ENCODE measurements at regions not wholly inside any gene's neighbourhood (a gene's known extent, or its start where the extent isn't known, plus 50 kb on each side); places are given as distances from the start of the nearest gene placed in this dataset.

- no peak overlapping the region for H3K27ac ChIP-seq (ENCODE audit: low read length)
- H3K4me1 ChIP-seq (ENCODE audit: control insufficient read depth, insufficient read depth, low read length) = no peaks in the 10 kb centered on the region
- DNase-seq = no peak
- H3K27me3 ChIP-seq (ENCODE audit: control insufficient read depth, insufficient read depth, low read length) = no peaks in the 10 kb centered on the region
- no peak overlapping the region for H3K4me3 ChIP-seq (ENCODE audit: low read length)
- no peaks in the 10 kb centered on the region for H3K36me3 ChIP-seq (ENCODE audit: control insufficient read depth, insufficient read depth, low read length)
- no peaks in the 10 kb centered on the region for H3K9me3 ChIP-seq (ENCODE audit: control insufficient read depth, low read depth, low read length)
- WGBS (ENCODE audit: insufficient coverage, low lambda C conversion rate) = 100% methylated on average over 1 of the region's 8 CpGs
Measured at GRCh38 chr5:4881366-4882002, 258.6 kb upstream of the ADAMTS16 start.

- no CpG with 5 or more reads among the region's 4 CpGs for WGBS (ENCODE audit: insufficient coverage, low lambda C conversion rate)
- Histone ChIP-seq H3K27me3 (ENCODE audit: control insufficient read depth, insufficient read depth, low read length) (no peaks in the 10 kb centered on the region), H3K36me3 (ENCODE audit: control insufficient read depth, insufficient read depth, low read length) (no peaks in the 10 kb centered on the region), H3K27ac (ENCODE audit: low read length) (no peak overlapping the region), H3K9me3 (ENCODE audit: control insufficient read depth, low read depth, low read length) (no peaks in the 10 kb centered on the region), H3K4me1 (ENCODE audit: control insufficient read depth, insufficient read depth, low read length) (no peaks in the 10 kb centered on the region), H3K4me3 (ENCODE audit: low read length) (no peak overlapping the region)
- DNase-seq = no peak
Measured at GRCh38 chr5:4882186-4882585, 257.9 kb upstream of the ADAMTS16 start.

- WGBS (ENCODE audit: insufficient coverage, low lambda C conversion rate) = no CpG with 5 or more reads among the region's 6 CpGs
- Histone ChIP-seq H3K36me3 (ENCODE audit: control insufficient read depth, insufficient read depth, low read length) (no peaks in the 10 kb centered on the region), H3K27ac (ENCODE audit: low read length) (no peak overlapping the region), H3K4me1 (ENCODE audit: control insufficient read depth, insufficient read depth, low read length) (no peaks in the 10 kb centered on the region), H3K27me3 (ENCODE audit: control insufficient read depth, insufficient read depth, low read length) (no peaks in the 10 kb centered on the region), H3K4me3 (ENCODE audit: low read length) (no peak overlapping the region), H3K9me3 (ENCODE audit: control insufficient read depth, low read depth, low read length) (no peaks in the 10 kb centered on the region)
- no peak for DNase-seq
Measured at GRCh38 chr5:4883360-4883759, 256.8 kb upstream of the ADAMTS16 start.

GRCh38 chr5:4893063-4893744, 246.9 kb upstream of the ADAMTS16 start:
- no peak for DNase-seq
- WGBS (ENCODE audit: insufficient coverage, low lambda C conversion rate) = 100% methylated on average over 1 of the region's 9 CpGs
- no peak overlapping the region for H3K4me3 ChIP-seq (ENCODE audit: low read length)
- H3K27me3 ChIP-seq (ENCODE audit: control insufficient read depth, insufficient read depth, low read length) = no peaks in the 10 kb centered on the region
- no peak overlapping the region for H3K27ac ChIP-seq (ENCODE audit: low read length)
- H3K36me3 ChIP-seq (ENCODE audit: control insufficient read depth, insufficient read depth, low read length) = no peaks in the 10 kb centered on the region
- H3K4me1 ChIP-seq (ENCODE audit: control insufficient read depth, insufficient read depth, low read length) = no peaks in the 10 kb centered on the region
- H3K9me3 ChIP-seq (ENCODE audit: control insufficient read depth, low read depth, low read length) = no peaks in the 10 kb centered on the region

- Histone ChIP-seq H3K27ac (ENCODE audit: low read length) (no peak overlapping the region), H3K9me3 (ENCODE audit: control insufficient read depth, low read depth, low read length) (no peaks in the 10 kb centered on the region), H3K4me3 (ENCODE audit: low read length) (no peak overlapping the region), H3K36me3 (ENCODE audit: control insufficient read depth, insufficient read depth, low read length) (no peaks in the 10 kb centered on the region), H3K4me1 (ENCODE audit: control insufficient read depth, insufficient read depth, low read length) (no peaks in the 10 kb centered on the region), H3K27me3 (ENCODE audit: control insufficient read depth, insufficient read depth, low read length) (no peaks in the 10 kb centered on the region)
- no peak for DNase-seq
- no CpG with 5 or more reads among the region's 5 CpGs for WGBS (ENCODE audit: insufficient coverage, low lambda C conversion rate)
Measured at GRCh38 chr5:4896328-4896727, 243.8 kb upstream of the ADAMTS16 start.

- no peak overlapping the region for H3K4me3 ChIP-seq (ENCODE audit: low read length)
- 70% methylated on average over 4 of the region's 15 CpGs for WGBS (ENCODE audit: insufficient coverage, low lambda C conversion rate)
- H3K9me3 ChIP-seq (ENCODE audit: control insufficient read depth, low read depth, low read length) = no peaks in the 10 kb centered on the region
- DNase-seq = no peak
- no peaks in the 10 kb centered on the region for H3K4me1 ChIP-seq (ENCODE audit: control insufficient read depth, insufficient read depth, low read length)
- no peaks in the 10 kb centered on the region for H3K27me3 ChIP-seq (ENCODE audit: control insufficient read depth, insufficient read depth, low read length)
- no peaks in the 10 kb centered on the region for H3K36me3 ChIP-seq (ENCODE audit: control insufficient read depth, insufficient read depth, low read length)
- no peak overlapping the region for H3K27ac ChIP-seq (ENCODE audit: low read length)
Measured at GRCh38 chr5:4901305-4901811, 238.8 kb upstream of the ADAMTS16 start.

- no peaks in the 10 kb centered on the region for H3K4me1 ChIP-seq (ENCODE audit: control insufficient read depth, insufficient read depth, low read length)
- no CpG with 5 or more reads among the region's 5 CpGs for WGBS (ENCODE audit: insufficient coverage, low lambda C conversion rate)
- H3K9me3 ChIP-seq (ENCODE audit: control insufficient read depth, low read depth, low read length) = no peaks in the 10 kb centered on the region
- no peak overlapping the region for H3K4me3 ChIP-seq (ENCODE audit: low read length)
- no peak overlapping the region for H3K27ac ChIP-seq (ENCODE audit: low read length)
- no peaks in the 10 kb centered on the region for H3K36me3 ChIP-seq (ENCODE audit: control insufficient read depth, insufficient read depth, low read length)
- H3K27me3 ChIP-seq (ENCODE audit: control insufficient read depth, insufficient read depth, low read length) = no peaks in the 10 kb centered on the region
- no peak for DNase-seq
Measured at GRCh38 chr5:4901924-4902323, 238.2 kb upstream of the ADAMTS16 start.

GRCh38 chr5:4905674-4906520, 234.2 kb upstream of the ADAMTS16 start:
- H3K4me1 ChIP-seq (ENCODE audit: control insufficient read depth, insufficient read depth, low read length) = no peaks in the 10 kb centered on the region
- WGBS (ENCODE audit: insufficient coverage, low lambda C conversion rate) = 93% methylated on average over 6 of the region's 19 CpGs
- no peak overlapping the region for H3K4me3 ChIP-seq (ENCODE audit: low read length)
- no peaks in the 10 kb centered on the region for H3K36me3 ChIP-seq (ENCODE audit: control insufficient read depth, insufficient read depth, low read length)
- DNase-seq = no peak
- no peak overlapping the region for H3K27ac ChIP-seq (ENCODE audit: low read length)
- no peaks in the 10 kb centered on the region for H3K27me3 ChIP-seq (ENCODE audit: control insufficient read depth, insufficient read depth, low read length)
- H3K9me3 ChIP-seq (ENCODE audit: control insufficient read depth, low read depth, low read length) = no peaks in the 10 kb centered on the region

- DNase-seq = no peak
- no peak overlapping the region for H3K27ac ChIP-seq (ENCODE audit: low read length)
- no peak overlapping the region for H3K4me3 ChIP-seq (ENCODE audit: low read length)
- no CpG with 5 or more reads among the region's 1 CpG for WGBS (ENCODE audit: insufficient coverage, low lambda C conversion rate)
- no peaks in the 10 kb centered on the region for H3K27me3 ChIP-seq (ENCODE audit: control insufficient read depth, insufficient read depth, low read length)
- H3K4me1 ChIP-seq (ENCODE audit: control insufficient read depth, insufficient read depth, low read length) = no peaks in the 10 kb centered on the region
- H3K36me3 ChIP-seq (ENCODE audit: control insufficient read depth, insufficient read depth, low read length) = no peaks in the 10 kb centered on the region
- H3K9me3 ChIP-seq (ENCODE audit: control insufficient read depth, low read depth, low read length) = no peaks in the 10 kb centered on the region
Measured at GRCh38 chr5:4906786-4907185, 233.3 kb upstream of the ADAMTS16 start.

- no peak for DNase-seq
- Histone ChIP-seq H3K9me3 (ENCODE audit: control insufficient read depth, low read depth, low read length) (no peaks in the 10 kb centered on the region), H3K27ac (ENCODE audit: low read length) (no peak overlapping the region), H3K36me3 (ENCODE audit: control insufficient read depth, insufficient read depth, low read length) (no peaks in the 10 kb centered on the region), H3K4me1 (ENCODE audit: control insufficient read depth, insufficient read depth, low read length) (no peaks in the 10 kb centered on the region), H3K27me3 (ENCODE audit: control insufficient read depth, insufficient read depth, low read length) (no peaks in the 10 kb centered on the region), H3K4me3 (ENCODE audit: low read length) (no peak overlapping the region)
- no CpG with 5 or more reads among the region's 3 CpGs for WGBS (ENCODE audit: insufficient coverage, low lambda C conversion rate)
Measured at GRCh38 chr5:4907571-4907970, 232.6 kb upstream of the ADAMTS16 start.
